Fibroblast of pulmonary artery (primary cell): ENCODE measurements at regions not wholly inside any gene's neighbourhood (a gene's known extent, or its start where the extent isn't known, plus 50 kb on each side); places are given as distances from the start of the nearest gene placed in this dataset.
A peak's percentile ranks its signal among the peaks of the same experiment; 100 is the strongest.

Source experiments
- DNase-seq: peaks from one replicate; pipeline ENCODE4 v3.0.0-alpha.2; 2010; ENCODE audit warnings: low read depth
- H3K4me3 ChIP-seq: replicated peaks from 2 replicates; pipeline ENCODE4 v1.5.1; 2011; ENCODE audit warnings: low read depth, mild to moderate bottlenecking, control low read depth, low read length, moderate library complexity
- CTCF ChIP-seq: IDR thresholded peaks from 2 replicates; pipeline ENCODE4 v1.5.1; 2011; ENCODE audit warnings: mild to moderate bottlenecking, control low read depth, low read length, inconsistent platforms; ENCODE audit errors: missing control alignments

GRCh38 chr18:31213641-31214040, 51.0 kb upstream of the DSC1 start:
- DNase-seq = no peak
- no peak for TF ChIP-seq CTCF
- H3K4me3 ChIP-seq = no peak overlapping the region

GRCh38 chr18:31217038-31217849, 54.6 kb upstream of the DSC1 start:
- no peak overlapping the region for H3K4me3 ChIP-seq
- no peak for TF ChIP-seq CTCF
- peak; percentile 6 for DNase-seq

- H3K4me3 ChIP-seq = no peak overlapping the region
- no peak for DNase-seq
- no peak for TF ChIP-seq CTCF
Observed at GRCh38 chr18:31218671-31219383, 56.2 kb upstream of the DSC1 start.

GRCh38 chr18:31219395-31219794, 56.7 kb upstream of the DSC1 start:
- no peak overlapping the region for H3K4me3 ChIP-seq
- no peak for TF ChIP-seq CTCF
- no peak for DNase-seq

GRCh38 chr18:31223371-31223770, 60.7 kb upstream of the DSC1 start:
- H3K4me3 ChIP-seq = no peak overlapping the region
- DNase-seq = no peak
- TF ChIP-seq CTCF = no peak

DNA sequence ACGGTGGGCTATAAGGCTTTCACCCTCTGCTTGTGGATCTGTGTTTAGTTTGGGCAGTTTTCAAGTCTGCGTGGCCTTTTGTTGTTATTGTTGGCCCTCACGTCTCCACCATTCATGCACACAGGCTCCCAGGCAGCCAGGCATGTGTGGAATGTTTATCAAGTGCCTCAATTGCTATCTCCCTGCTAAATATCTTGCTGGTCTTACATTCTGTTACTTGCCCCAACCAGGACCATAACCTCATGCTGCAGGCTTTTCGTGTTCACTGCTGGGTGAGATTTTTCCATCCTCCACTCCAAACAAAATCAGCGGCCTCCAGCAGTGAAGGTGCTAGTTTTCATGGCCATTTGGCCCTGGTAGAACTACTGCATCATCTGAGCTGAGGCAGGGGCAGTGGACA, 63.0 kb upstream of the DSC1 start:
- no peak for TF ChIP-seq CTCF
- DNase-seq = peak; percentile 79
- no peak overlapping the region for H3K4me3 ChIP-seq
